Inflammatory macrophage treated with lipopolysaccharide for 1 hour (primary cell): ENCODE measurements at regions not wholly inside any gene's neighbourhood (a gene's known extent, or its start where the extent isn't known, plus 50 kb on each side); places are given as distances from the start of the nearest gene placed in this dataset.

Experiments used
- DNase-seq, 2 donors: peaks; one replicate each; pipeline ENCODE4 v3.0.0-alpha.2; 2020 to 2022

DNA sequence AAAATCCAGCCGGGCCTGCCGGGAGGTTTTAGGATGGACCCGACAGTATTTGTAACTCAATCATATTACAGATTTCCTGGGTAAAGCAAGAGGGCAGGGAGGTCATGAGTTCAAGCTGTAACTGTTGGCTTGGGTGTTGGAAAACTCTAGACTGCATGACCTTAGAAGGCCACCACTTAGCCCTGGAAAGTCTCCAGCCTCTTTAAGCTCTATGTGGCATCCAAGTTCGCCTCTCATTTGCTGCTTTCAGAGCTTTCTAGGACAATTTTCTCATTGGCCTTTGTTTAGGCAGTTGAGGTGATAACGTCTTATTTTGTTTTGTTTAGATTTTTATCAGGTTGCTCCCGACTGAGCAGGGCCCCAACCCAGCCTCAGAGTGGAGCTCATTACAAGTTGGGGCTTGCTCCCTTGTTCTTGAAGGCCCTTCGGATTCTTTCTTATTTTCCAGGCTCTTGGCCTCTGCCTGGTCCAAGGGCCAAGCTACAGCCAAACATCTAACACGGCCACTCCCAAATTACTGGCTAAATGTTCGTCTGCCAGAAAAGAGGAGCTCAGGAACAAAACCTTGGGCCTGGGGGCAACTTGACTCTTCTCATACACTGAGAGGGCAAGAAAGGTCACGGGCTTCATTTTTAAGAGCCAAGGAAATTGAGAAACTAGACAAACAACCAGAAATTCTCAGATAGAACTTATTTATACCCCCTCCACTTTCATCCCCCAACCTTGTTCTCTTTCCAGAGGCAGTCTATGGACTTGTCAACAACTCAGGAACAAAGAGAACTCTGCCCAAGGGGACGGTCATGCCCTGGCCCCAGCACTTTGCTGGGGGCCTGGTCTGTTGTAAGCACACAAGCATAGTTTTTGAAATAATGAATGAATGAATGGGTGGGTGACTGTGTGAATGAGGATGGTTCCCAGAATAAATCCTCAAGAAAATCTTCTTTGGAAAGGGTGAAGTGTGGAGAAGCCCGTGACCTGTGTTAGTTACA lies 526.9 kb downstream of the BNC2 start:
- DNase-seq = no peak

DNA sequence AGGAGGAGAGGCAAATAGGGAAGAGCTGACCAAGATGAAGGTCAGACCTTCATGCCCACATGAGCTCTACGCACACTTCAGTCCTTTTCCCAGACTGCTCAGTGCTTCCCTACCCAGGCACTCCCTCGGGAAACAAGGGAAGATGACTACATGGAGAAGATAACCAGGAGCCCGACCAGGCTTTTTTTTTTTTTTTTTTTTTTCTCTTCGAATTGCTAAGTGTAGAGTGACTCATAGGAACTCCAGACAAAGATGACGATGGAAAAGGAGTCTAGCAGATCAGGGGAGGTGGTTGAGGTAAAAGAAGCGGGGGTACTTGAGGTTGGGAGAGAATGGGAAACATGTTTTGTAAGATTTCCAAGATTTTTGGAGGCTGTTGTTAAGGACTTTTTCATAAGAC lies 526.1 kb downstream of the BNC2 start:
- DNase-seq = no peak

GRCh38 chr9:16345902-16346301 lies 524.6 kb downstream of the BNC2 start:
- peak in 1 of 2 donors; percentile 18 for DNase-seq

- DNase-seq = no peak
These were observed 522.6 kb downstream of the BNC2 start for GRCh38 chr9:16347886-16348285.

DNA sequence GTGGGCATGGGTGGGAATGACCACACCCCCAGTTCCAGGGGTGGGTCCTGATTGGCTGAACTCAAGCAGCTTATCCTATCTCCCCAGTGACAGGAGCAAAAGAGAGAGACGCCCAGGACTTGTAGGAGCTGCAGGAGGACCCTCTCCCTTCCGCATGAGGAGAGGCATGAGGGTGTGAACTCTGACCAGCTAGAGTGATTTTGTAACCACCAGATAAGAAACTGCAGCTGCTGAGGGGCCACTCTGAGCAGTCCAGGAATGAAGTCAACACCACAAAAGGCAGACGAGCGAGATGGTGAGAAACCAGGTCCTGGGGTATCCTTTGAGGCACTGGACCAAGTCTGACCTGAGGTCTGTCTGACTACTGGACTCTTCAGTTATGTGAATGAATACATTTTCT lies 521.9 kb downstream of the BNC2 start:
- DNase-seq = no peak

GRCh38 chr9:16352251-16352650 lies 518.2 kb downstream of the BNC2 start:
- no peak for DNase-seq

DNA sequence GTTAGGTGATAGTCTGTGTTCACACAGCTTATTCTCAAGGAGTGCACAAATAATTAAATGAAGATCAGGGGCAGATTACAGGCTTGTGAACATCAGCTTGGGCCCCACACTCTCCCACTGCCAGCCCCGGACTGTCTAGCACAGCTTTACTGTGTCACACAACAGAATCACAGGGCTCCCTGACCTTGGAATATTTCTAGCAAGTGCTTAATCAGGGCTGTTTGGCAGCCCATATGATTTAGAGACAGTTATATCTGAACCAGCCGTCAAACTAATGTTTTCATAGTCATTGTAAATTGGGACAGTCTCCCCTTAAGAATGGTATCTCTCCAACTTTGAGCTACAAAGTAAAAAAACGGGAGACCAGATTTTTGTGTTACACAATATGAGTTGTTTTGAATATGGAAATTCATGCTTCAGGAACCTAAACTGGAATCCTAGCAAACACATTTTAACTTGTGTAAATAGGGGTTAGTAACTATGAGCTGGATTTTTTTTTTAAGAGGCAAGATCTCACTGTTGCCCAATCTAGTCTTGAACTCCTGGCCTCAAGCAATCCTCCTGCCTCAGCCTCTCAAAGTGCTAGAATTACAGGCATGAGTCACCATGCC lies 517.6 kb downstream of the BNC2 start:
- DNase-seq = no peak

DNA sequence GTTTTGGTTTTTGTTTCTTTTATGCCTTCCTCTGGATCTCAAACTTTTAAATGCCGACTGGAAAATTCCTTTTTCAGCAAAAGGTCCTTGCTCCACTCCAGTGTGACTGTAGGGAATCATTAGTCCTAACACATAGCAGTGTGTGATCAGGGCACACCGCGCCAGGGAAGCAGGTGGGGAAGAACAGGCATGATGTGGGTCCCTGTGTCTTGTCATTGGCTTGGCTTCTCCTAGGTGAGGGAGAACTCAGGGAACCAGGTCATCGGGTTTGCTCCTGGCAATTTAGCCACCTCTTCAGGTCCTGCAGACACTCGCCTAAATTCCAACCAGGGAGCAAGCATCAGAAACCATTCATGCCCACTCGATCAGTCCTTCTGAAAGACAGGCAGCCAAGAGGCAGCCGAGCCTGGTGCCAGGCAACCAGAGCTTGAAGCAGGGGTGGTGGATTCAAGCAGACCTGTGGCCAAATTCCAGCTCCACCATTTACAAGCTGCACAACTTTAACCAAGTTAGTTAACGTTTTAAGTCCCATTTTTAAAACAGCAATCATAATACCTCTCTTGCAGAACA lies 514.2 kb downstream of the BNC2 start:
- DNase-seq = no peak

GRCh38 chr9:16357828-16358227 lies 512.6 kb downstream of the BNC2 start:
- no peak for DNase-seq

DNA sequence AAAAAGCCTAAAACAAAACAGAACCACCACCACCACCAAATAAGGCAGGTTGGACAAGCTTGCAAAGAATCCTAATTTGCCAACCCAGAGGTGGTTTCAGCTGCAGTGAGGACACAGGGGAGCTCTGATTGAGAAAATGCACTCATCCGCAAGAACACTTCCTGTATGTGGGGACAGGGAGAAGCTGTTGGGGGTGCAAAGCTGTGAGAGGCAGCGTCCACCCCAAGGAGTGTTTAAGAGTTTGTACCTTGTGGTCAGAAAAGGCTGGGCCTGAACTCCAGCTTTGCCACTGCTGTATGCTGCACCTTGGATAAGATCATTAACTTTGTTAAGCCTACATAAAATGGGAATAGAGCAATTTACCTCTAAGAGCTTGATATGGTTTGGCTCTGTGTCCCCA lies 511.7 kb downstream of the BNC2 start:
- DNase-seq = no peak
